GM21360 (cell line): ENCODE measurements at regions not wholly inside any gene's neighbourhood (a gene's known extent, or its start where the extent isn't known, plus 50 kb on each side); places are given as distances from the start of the nearest gene placed in this dataset.

Experiments
- ATAC-seq: cut with Tn5 transposase; IDR thresholded peaks from one replicate; pipeline ENCODE4 v1.9.1; 2021; ENCODE audit warnings: mild to moderate bottlenecking, moderate library complexity; ENCODE audit not compliant: unreplicated experiment

- no peak for ATAC-seq
Measured at GRCh38 chr14:101040538-101041442, 137.3 kb upstream of the RTL1 start.

DNA sequence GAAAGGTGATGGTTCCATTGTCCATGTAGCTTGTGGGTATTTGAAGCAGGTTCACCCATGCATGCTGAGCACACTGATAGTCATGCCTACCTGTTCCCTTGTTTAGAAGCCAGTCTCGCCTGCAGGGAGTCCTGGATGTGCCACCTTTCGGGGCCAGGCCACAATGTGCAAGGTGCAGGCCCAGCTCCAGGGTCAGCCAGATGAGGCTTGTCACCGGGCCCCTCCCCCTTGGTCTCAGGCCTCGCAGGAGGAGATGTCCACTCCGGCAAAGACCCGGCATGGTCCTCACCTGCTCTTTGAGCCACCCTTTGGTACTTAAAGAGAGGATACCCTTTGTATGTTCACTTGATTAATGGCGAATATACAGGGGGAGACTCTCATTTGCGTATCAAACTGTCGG, 140.4 kb upstream of the RTL1 start:
- no peak for ATAC-seq

GRCh38 chr14:101044741-101045140, 141.2 kb upstream of the RTL1 start:
- ATAC-seq = no peak

- ATAC-seq = no peak
Measured at GRCh38 chr14:101045511-101045910, 142.0 kb upstream of the RTL1 start.

- ATAC-seq = no peak
Measured at GRCh38 chr14:101046071-101046470, 142.5 kb upstream of the RTL1 start.

- no peak for ATAC-seq
Measured at GRCh38 chr14:101047326-101047725, 143.8 kb upstream of the RTL1 start.

- no peak for ATAC-seq
Measured at GRCh38 chr14:101048766-101049165, 145.2 kb upstream of the RTL1 start.

- ATAC-seq = no peak
Measured at GRCh38 chr14:101049511-101049910, 146.0 kb upstream of the RTL1 start.

DNA sequence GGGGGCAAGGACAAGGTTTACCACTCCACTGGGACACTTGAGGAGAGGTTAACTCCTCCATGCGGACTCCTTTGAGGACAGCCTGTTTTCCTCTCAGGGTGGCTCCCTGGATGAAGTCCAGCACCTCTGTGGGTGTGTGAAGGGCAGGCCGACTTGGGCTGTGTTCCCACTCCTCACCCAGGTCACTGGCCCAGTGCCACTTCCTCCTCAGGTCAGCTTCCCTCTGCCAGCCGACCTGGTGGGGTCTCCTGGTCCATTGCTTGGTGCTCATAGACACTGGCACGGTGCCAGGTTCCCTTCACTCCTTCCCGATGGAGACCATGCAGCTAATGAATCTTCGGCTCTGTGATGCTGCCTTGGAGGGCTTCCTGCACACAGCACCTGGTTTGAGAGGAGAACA, 146.4 kb upstream of the RTL1 start:
- ATAC-seq = no peak

DNA sequence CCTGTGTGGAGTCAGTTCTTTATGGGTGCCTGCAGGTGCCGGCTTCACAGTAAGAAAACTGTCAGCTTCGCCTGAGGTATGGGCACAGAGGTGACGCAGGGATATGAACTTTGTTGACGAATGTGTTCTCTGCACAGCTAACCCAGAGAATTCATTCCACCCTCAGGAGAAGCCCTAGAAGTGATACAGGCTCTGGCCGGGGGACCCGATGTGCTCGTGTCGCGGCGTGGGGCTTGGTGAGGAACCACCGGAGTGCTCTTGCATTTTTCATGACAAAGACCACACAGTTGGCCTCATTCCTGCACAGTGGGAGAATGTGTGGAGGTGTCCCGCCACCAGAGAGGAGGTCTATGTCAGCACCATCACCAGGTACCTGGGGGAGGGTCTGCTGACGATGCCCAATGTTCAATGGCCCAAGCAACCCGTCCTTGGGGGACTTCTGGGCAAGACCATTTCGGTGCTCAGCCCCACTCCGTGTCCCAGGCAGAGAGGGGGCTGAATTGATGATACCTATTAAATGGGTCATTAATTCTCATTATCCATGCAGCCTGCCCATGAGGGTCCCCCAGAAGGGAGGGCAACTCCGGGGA, 147.5 kb upstream of the RTL1 start:
- ATAC-seq = no peak

DNA sequence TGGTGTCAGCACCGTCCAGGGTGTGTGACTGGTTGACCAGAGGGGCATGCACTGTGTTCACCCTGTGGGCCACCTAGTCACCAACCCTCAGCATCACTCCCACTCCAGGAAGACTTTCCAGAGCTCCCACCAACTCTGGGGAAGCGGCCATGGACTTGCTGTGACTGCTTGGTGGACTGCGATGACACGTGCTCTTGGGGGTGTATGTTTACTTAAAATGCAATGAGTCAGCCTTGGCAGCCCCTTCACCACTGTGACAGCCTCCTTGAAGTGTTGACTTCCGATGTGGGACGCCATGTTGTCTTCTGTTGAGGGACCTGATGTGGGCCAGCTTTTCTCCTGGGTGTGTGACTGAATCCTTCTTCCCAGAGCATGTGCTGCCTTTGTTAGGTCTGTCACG, 151.1 kb upstream of the RTL1 start:
- no peak for ATAC-seq

- no peak for ATAC-seq
Measured at GRCh38 chr14:101055106-101055662, 151.7 kb upstream of the RTL1 start.

DNA sequence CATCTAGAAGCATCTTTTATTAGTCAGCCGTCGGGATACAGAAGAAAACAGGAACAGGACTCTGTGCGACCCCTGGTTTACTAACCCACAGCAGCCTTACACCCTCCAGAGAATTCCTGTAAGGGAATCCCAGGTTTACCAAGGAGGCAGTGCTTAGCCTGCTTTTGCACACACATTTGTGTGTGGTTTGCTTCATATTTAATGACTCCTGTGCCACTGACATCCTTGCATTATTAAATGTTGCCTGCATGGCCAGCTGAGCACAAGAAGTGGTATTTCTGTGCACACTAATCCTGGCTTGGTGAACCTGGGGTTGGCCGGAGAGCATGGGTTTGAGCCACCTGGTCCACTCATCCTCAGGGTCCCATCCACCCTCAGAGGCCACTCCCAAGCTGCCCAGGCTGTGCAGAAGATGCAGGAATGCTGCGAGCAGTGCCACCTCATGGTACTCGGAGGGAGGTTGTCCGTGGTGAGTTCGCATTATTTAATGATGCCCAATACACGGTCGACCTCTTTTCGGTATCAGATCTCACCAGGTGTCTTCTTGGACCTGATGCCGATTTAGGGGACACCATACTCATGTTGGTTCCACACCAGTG, 152.4 kb upstream of the RTL1 start:
- no peak for ATAC-seq

GRCh38 chr14:101056446-101056845, 152.9 kb upstream of the RTL1 start:
- ATAC-seq = no peak

DNA sequence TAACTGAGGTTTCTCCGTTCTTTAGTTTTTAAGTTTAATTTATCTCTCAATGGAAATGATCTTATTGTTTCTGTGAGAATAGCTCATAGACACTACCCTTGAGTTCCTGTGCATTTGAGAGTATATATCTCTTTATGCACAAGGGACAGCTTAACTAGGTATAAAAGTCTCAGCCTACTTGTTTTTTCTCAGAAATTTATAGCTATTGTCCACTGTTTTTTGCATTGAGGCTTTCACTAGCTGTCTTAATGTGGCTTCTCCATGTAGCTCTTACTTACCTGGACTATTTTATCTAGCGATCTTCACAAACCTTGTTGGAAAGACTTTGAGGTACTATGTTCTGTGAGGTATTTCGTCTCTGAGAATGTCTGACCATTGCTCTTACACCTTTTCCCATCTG, 153.9 kb upstream of the RTL1 start:
- no peak for ATAC-seq

DNA sequence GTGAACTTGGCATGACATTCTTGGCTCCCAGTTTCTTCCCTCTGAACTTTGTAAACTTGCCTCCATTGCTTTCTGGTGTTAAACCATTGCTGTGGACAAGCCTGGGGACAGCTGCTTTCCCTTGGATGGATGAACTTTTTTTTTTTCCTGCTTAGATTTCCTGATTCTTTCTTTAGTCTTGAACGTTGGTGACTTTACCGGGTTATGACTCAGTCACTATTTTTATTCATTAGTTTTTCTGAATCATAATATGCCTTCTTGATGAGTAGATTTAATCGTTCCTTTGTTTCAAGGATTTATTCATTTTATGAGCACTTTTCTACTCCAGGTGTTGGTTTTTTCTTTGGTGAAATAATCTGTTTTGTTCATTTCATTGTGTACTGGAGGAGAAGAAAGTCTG, 155.0 kb upstream of the RTL1 start:
- ATAC-seq = no peak

DNA sequence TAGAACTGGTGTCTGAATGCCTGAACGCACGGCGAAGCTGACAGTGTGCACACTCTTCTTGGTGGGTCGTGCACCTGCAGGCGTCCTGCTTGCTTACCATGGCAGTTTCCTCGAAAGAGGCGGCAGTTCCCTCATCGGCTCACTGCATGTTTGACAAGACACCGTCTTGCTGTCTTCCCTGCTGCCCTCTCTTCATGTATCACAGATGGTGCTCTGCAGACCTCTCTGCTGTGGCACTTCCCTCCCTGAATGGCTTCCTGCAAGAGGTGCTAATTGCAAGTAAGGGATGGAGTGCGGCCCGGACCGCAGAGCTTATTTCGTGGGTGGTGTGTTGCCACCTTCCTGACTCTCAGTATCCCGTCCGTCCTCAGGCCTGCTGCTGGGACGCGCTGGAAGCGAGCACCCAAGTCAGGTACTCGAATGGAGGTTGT, 156.7 kb upstream of the RTL1 start:
- ATAC-seq = no peak

GRCh38 chr14:101061411-101062064, 158.0 kb upstream of the RTL1 start:
- ATAC-seq = no peak

GRCh38 chr14:101062065-101062450, 158.5 kb upstream of the RTL1 start:
- ATAC-seq = no peak

GRCh38 chr14:101062601-101063000, 159.1 kb upstream of the RTL1 start:
- ATAC-seq = no peak

- ATAC-seq = no peak
Measured at GRCh38 chr14:101063121-101063520, 159.6 kb upstream of the RTL1 start.
